GM12864 (cell line): ENCODE measurements at regions not wholly inside any gene's neighbourhood (a gene's known extent, or its start where the extent isn't known, plus 50 kb on each side); places are given as distances from the start of the nearest gene placed in this dataset.

Experiments used
- DNase-seq: peaks from one replicate; pipeline ENCODE4 v3.0.0-alpha.2; 2011; ENCODE audit warnings: low read depth
- H3K4me3 ChIP-seq: 2 replicates; pipeline ENCODE4 v1.5.1; 2011; ENCODE audit warnings: mild to moderate bottlenecking, low read depth, low read length, control low read depth
- TF ChIP-seq, protein P1 (sequence below): IDR thresholded peaks from 2 replicates; pipeline ENCODE4 v1.5.1; 2011; ENCODE audit warnings: low read depth, mild to moderate bottlenecking, moderate library complexity, low read length, control low read depth, inconsistent platforms; ENCODE audit errors: missing control alignments

- peak; percentile 80 for DNase-seq
- H3K4me3 ChIP-seq = no peak overlapping the region
- TF ChIP-seq, protein P1, sequence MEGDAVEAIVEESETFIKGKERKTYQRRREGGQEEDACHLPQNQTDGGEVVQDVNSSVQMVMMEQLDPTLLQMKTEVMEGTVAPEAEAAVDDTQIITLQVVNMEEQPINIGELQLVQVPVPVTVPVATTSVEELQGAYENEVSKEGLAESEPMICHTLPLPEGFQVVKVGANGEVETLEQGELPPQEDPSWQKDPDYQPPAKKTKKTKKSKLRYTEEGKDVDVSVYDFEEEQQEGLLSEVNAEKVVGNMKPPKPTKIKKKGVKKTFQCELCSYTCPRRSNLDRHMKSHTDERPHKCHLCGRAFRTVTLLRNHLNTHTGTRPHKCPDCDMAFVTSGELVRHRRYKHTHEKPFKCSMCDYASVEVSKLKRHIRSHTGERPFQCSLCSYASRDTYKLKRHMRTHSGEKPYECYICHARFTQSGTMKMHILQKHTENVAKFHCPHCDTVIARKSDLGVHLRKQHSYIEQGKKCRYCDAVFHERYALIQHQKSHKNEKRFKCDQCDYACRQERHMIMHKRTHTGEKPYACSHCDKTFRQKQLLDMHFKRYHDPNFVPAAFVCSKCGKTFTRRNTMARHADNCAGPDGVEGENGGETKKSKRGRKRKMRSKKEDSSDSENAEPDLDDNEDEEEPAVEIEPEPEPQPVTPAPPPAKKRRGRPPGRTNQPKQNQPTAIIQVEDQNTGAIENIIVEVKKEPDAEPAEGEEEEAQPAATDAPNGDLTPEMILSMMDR = no peak
Observed at GRCh38 chr5:126358525-126358924, 64.7 kb upstream of the GRAMD2B start.

GRCh38 chr5:126359884-126360283 lies 63.3 kb upstream of the GRAMD2B start:
- TF ChIP-seq, protein P1 = no peak
- DNase-seq = peak; percentile 36
- no peak overlapping the region for H3K4me3 ChIP-seq

DNA sequence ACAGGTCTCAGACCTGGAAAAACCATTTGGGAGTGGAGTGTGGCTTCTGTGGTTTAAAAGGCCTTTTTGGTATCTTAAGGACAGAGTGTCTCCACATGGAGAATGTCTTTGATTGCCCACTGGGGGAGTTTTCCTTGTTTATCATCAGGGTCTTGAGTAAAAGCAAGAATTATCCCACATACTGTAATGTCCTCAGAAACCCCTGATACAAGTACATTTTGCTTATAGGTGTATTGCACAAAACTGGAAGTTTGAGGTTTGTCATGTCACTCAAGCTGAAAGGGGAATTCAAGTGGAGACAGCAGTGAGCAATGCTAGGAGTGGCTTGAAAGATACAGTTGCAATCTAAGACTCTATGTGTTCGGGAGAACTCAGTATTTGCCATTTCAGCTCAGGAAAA lies 62.7 kb upstream of the GRAMD2B start:
- peak; percentile 34 for DNase-seq
- TF ChIP-seq, protein P1 = no peak
- no peak overlapping the region for H3K4me3 ChIP-seq

GRCh38 chr5:126363658-126364057 lies 59.6 kb upstream of the GRAMD2B start:
- no peak for DNase-seq
- TF ChIP-seq, protein P1 = no peak
- H3K4me3 ChIP-seq = no peak overlapping the region

DNA sequence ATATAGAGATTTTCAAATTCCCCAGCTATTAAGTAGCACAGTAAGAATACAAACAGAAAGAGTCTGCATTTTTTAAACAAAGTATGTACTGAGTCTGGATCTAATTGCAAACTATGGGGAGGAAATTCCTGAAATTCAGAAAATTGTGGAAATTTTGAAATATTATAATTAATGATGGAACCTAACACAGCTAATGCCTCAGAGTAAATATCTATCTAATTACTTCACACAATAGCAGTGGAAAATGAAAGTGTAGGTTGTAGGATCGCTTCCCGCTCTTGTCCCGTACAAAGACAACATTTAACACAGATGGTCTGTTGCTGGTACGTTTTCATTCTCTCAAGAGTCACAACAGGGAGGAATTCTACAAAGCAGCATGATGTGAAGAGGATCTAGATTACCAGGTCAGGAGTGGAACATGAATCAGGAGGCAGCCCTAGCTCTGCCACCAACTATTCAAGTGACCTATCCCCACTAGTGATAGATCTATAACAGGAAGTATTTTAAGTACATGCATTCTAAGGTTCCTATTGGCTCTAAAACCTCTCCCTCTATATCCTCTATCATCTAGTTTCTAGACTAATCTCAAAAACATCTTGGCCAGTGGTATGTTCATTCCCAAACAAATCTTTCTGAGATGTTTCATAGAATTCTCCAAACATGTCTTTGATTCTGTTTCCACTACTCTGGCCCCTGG lies 58.9 kb upstream of the GRAMD2B start:
- H3K4me3 ChIP-seq = no peak overlapping the region
- TF ChIP-seq, protein P1 = no peak
- DNase-seq = no peak

DNA sequence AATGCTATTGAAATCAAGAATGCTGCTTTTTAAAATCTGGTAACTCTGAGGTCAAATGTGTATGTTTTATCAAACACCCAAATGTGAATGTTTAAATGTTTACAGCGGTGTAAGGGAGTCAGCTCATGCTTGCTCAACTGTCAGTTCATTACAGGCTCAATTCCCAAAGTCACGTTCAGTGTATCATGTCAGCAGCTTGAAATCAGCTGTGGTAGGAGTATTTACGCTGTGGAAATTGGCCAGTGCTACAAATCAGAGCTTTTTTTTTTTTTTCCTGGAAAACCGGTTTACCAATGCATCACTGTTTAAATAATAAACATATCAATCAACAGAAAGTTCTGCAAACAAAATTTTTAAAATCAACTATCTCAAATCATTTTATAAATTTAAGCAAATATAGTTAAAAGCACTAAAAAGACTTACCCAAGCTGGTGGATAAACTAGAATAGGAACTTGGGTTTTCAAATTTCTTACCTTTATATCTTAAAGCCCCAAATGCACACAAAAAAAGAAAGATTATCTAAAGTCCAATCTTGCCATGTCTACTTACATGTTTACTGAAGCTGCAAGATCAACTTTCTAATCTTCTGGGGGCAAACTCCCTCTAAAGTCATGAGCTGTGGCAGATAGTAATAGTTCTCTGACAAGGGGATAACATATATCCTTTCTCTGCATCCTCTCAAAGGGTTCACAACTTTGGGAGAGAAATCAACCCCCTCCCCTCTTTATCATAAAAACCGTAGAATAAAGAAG lies 57.6 kb upstream of the GRAMD2B start:
- TF ChIP-seq, protein P1 = no peak
- no peak for DNase-seq
- H3K4me3 ChIP-seq = no peak overlapping the region
